ENCODE measurements at regions not wholly inside any gene's neighbourhood (a gene's known extent, or its start where the extent isn't known, plus 50 kb on each side); places are given as distances from the start of the nearest gene placed in this dataset.
"Not testable (repeated sequence)": the region's sequence is repeated elsewhere in the genome, so short reads cannot be mapped to it uniquely, and the experiment has no call there.

GRCh38 chr1:120477663-120478062, 62.8 kb downstream of the NBPF8 start:
- not testable (repeated sequence) for TF ChIP-seq CTCF (IDR thresholded peaks at IDR 0.05); FOSL2 (IDR thresholded peaks at IDR 0.05; ENCODE audit: borderline replicate concordance, low read depth); YY1 (IDR thresholded peaks at IDR 0.05; ENCODE audit: low read depth); RCOR1 (IDR thresholded peaks at IDR 0.05; ENCODE audit: low read length); REST (IDR thresholded peaks at IDR 0.05; ENCODE audit: low read depth, low read length); POLR2AphosphoS5 (IDR thresholded peaks at IDR 0.05; ENCODE audit: low read depth, low read length); MXI1 (IDR thresholded peaks at IDR 0.05; ENCODE audit: low read depth, low read length); SIN3A (IDR thresholded peaks at IDR 0.05; ENCODE audit: borderline replicate concordance, low read depth, low read length); RAD21 (IDR thresholded peaks at IDR 0.05; ENCODE audit: low read length); NRF1 (IDR thresholded peaks at IDR 0.05; ENCODE audit: low read depth, low read length)

Data from SK-N-SH (cell line).